Liver (tissue), 7 donors: ENCODE measurements at regions not wholly inside any gene's neighbourhood (a gene's known extent, or its start where the extent isn't known, plus 50 kb on each side); places are given as distances from the start of the nearest gene placed in this dataset.

Source experiments
- DNase-seq: peaks from one replicate; pipeline ENCODE4 v3.0.0-alpha.2; 2017; ENCODE audit warnings: low spot score
- H3K27ac ChIP-seq, 2 donors: one replicate each; pipeline ENCODE4 v1.7.0; 2013; ENCODE audit warnings: inconsistent platforms in 2 of 2, low read length in 2 of 2, control low read depth in 1 of 2, low read depth in 1 of 2, mild to moderate bottlenecking in 1 of 2
- H3K27me3 ChIP-seq, 4 donors: one replicate each; pipeline versions ENCODE4 v1.6.1 to v1.7.0; 2013; ENCODE audit warnings: low read length in 3 of 4, inconsistent platforms in 1 of 4, mild to moderate bottlenecking in 1 of 4, moderate library complexity in 1 of 4; ENCODE audit not compliant: control insufficient read depth in 4 of 4, insufficient read depth in 4 of 4
- H3K36me3 ChIP-seq, 4 donors: one replicate each; pipeline versions ENCODE4 v1.6.1 to v1.7.0; 2013; ENCODE audit warnings: low read length in 3 of 4, mild to moderate bottlenecking in 3 of 4, low read depth in 1 of 4, moderate library complexity in 1 of 4; ENCODE audit not compliant: control insufficient read depth in 4 of 4, insufficient read depth in 3 of 4
- H3K4me1 ChIP-seq, 4 donors: one replicate each; pipeline versions ENCODE4 v1.6.1 to v1.7.0; 2013; ENCODE audit warnings: low read length in 3 of 4, mild to moderate bottlenecking in 3 of 4, moderate library complexity in 1 of 4; ENCODE audit not compliant: control insufficient read depth in 4 of 4, insufficient read depth in 4 of 4
- H3K4me3 ChIP-seq, 3 donors: one replicate each; pipeline versions ENCODE4 v1.6.1 to v1.7.0; 2013; ENCODE audit warnings: low read length in 3 of 3, control low read depth in 1 of 3, low read depth in 1 of 3, mild to moderate bottlenecking in 1 of 3
- H3K9ac ChIP-seq, 2 donors: one replicate each; pipeline ENCODE4 v1.7.0; 2013; ENCODE audit warnings: low read length in 2 of 2, mild to moderate bottlenecking in 2 of 2, moderate library complexity in 2 of 2, control low read depth in 1 of 2, low read depth in 1 of 2
- H3K9me3 ChIP-seq, 4 donors: one replicate each; pipeline versions ENCODE4 v1.6.1 to v1.7.0; 2013; ENCODE audit warnings: low read length in 3 of 4; ENCODE audit not compliant: control insufficient read depth in 4 of 4
- ATF3 ChIP-seq: IDR thresholded peaks from 2 replicates; pipeline ENCODE4 v1.6.1; 2016; ENCODE audit warnings: antibody characterized with exemption
- CTCF ChIP-seq: fragments of 150-350 bp; IDR thresholded peaks from 2 replicates; pipeline ENCODE4 v1.5.1; 2017; ENCODE audit warnings: improper control_type of control experiment, low read depth, low read length; ENCODE audit not compliant: missing input control
- EGR1 ChIP-seq, 2 donors: IDR thresholded peaks; 2 replicates each; pipeline ENCODE4 v1.6.1; 2016 to 2018; ENCODE audit warnings: antibody characterized with exemption in 2 of 2, low read depth in 2 of 2
- FOXA1 ChIP-seq: IDR thresholded peaks from 2 replicates; pipeline ENCODE4 v1.6.1; 2016; ENCODE audit warnings: antibody characterized with exemption
- FOXA2 ChIP-seq: IDR thresholded peaks from 2 replicates; pipeline ENCODE4 v1.6.1; 2016; ENCODE audit warnings: antibody characterized with exemption
- GABPA ChIP-seq, 2 donors: IDR thresholded peaks in 1 of 2; conservative IDR thresholded peaks in 1 of 2; 2 replicates each; pipeline ENCODE4 v1.6.1; 2016; ENCODE audit warnings: antibody characterized with exemption in 2 of 2, mild to moderate bottlenecking in 1 of 2, moderate library complexity in 1 of 2
- HNF4A ChIP-seq, 2 donors: conservative IDR thresholded peaks; 2 replicates each; pipeline ENCODE4 v1.6.1; 2016; ENCODE audit warnings: antibody characterized with exemption in 2 of 2, mild to moderate bottlenecking in 2 of 2
- HNF4G ChIP-seq: IDR thresholded peaks from 2 replicates; pipeline ENCODE4 v1.6.1; 2016; ENCODE audit warnings: antibody characterized with exemption
- JUND ChIP-seq, 2 donors: IDR thresholded peaks; 2 replicates each; pipeline ENCODE4 v1.6.1; 2016; ENCODE audit warnings: antibody characterized with exemption in 2 of 2
- MAX ChIP-seq: IDR thresholded peaks from 2 replicates; pipeline ENCODE4 v1.6.1; 2016; ENCODE audit warnings: antibody characterized with exemption
- NR2F2 ChIP-seq: IDR thresholded peaks from 2 replicates; pipeline ENCODE4 v1.6.1; 2016; ENCODE audit warnings: antibody characterized with exemption
- RAD21 ChIP-seq, 2 donors: IDR thresholded peaks; 2 replicates each; pipeline ENCODE4 v1.6.1; 2016; ENCODE audit warnings: antibody characterized with exemption in 2 of 2, mild to moderate bottlenecking in 2 of 2
- REST ChIP-seq: IDR thresholded peaks from 2 replicates; pipeline ENCODE4 v1.6.1; 2016; ENCODE audit warnings: antibody characterized with exemption, mild to moderate bottlenecking
- RXRA ChIP-seq, 2 donors: IDR thresholded peaks; 2 replicates each; pipeline ENCODE4 v1.6.1; 2017 to 2018; ENCODE audit warnings: antibody characterized with exemption in 2 of 2, mild to moderate bottlenecking in 1 of 2
- SP1 ChIP-seq: IDR thresholded peaks from 2 replicates; pipeline ENCODE4 v1.6.1; 2018; ENCODE audit warnings: antibody characterized with exemption, mild to moderate bottlenecking
- TAF1 ChIP-seq: conservative IDR thresholded peaks from 2 replicates; pipeline ENCODE4 v1.6.1; 2016; ENCODE audit warnings: antibody characterized with exemption, mild to moderate bottlenecking
- YY1 ChIP-seq: IDR thresholded peaks from 2 replicates; pipeline ENCODE4 v1.6.1; 2016; ENCODE audit warnings: antibody characterized with exemption, mild to moderate bottlenecking
- ZBTB33 ChIP-seq: IDR thresholded peaks from 2 replicates; pipeline ENCODE4 v1.6.1; 2016; ENCODE audit warnings: antibody characterized with exemption
- donor health status: healthy.
- donor health status: healthy.
- donor health status: healthy.
- donor health status: healthy.

- H3K27me3 ChIP-seq = peaks cover 0 to 3% (median 0%) of the 10 kb centered on the region in 4 donors
- no peak for DNase-seq
- H3K4me1 ChIP-seq = no peaks in the 10 kb centered on the region
- TF ChIP-seq SP1 (no peak), FOXA1 (no peak), ATF3 (no peak), HNF4G (no peak), HNF4A (conservative IDR thresholded peaks at IDR 0.05) (no peak), FOXA2 (no peak), GABPA (IDR thresholded peaks at IDR 0.05 in 1 of 2, conservative IDR thresholded peaks at IDR 0.05 in 1 of 2) (no peak), YY1 (no peak), REST (no peak), ZBTB33 (no peak), RAD21 (IDR thresholded peaks at IDR 0.05) (no peak), NR2F2 (no peak), JUND (IDR thresholded peaks at IDR 0.05) (no peak), EGR1 (IDR thresholded peaks at IDR 0.05; ENCODE audit: low read depth in 2 of 2) (no peak), RXRA (IDR thresholded peaks at IDR 0.05) (no peak), TAF1 (no peak), MAX (no peak), CTCF (no peak)
- H3K9ac ChIP-seq = no peak overlapping the region
- peaks cover 0 to 4% (median 0%) of the 10 kb centered on the region in 4 donors for H3K9me3 ChIP-seq
- no peak overlapping the region for H3K27ac ChIP-seq
- H3K36me3 ChIP-seq = no peaks in the 10 kb centered on the region
- H3K4me3 ChIP-seq = no peak overlapping the region
These were observed 697.2 kb downstream of the ETS1 start for GRCh38 chr11:127890030-127890615.
